ENCODE measurements at regions not wholly inside any gene's neighbourhood (a gene's known extent, or its start where the extent isn't known, plus 50 kb on each side); places are given as distances from the start of the nearest gene placed in this dataset.
A peak's percentile ranks its signal among the peaks of the same experiment; 100 is the strongest.

- DNase-seq, result no peak
Measured at GRCh38 chr15:58273104-58273503, 134.9 kb downstream of the AQP9 start.

GRCh38 chr15:58274885-58275284, 136.7 kb downstream of the AQP9 start:
- DNase-seq, result peak; percentile 23

GRCh38 chr15:58275785-58276184, 137.6 kb downstream of the AQP9 start:
- no peak for DNase-seq

GRCh38 chr15:58276924-58277323, 138.7 kb downstream of the AQP9 start:
- DNase-seq, result no peak

GRCh38 chr15:58277333-58277732, 139.2 kb downstream of the AQP9 start:
- DNase-seq, result no peak

- DNase-seq, result no peak
Measured at GRCh38 chr15:58279106-58279505, 140.9 kb downstream of the AQP9 start.

- DNase-seq, result no peak
Measured at GRCh38 chr15:58279654-58280053, 141.5 kb downstream of the AQP9 start.

GRCh38 chr15:58282060-58282708, 144.0 kb downstream of the AQP9 start:
- DNase-seq, result no peak

- DNase-seq, result no peak
Measured at GRCh38 chr15:58283302-58283701, 145.1 kb downstream of the AQP9 start.

GRCh38 chr15:58284293-58284692, 146.1 kb downstream of the AQP9 start:
- DNase-seq, result no peak

GRCh38 chr15:58285212-58285920, 146.4 kb upstream of the LIPC start:
- no peak for DNase-seq

- no peak for DNase-seq
Measured at GRCh38 chr15:58285921-58286278, 145.9 kb upstream of the LIPC start.

GRCh38 chr15:58286523-58286922, 145.3 kb upstream of the LIPC start:
- no peak for DNase-seq

- DNase-seq, result no peak
Measured at GRCh38 chr15:58287891-58288290, 143.9 kb upstream of the LIPC start.

- no peak for DNase-seq
Measured at GRCh38 chr15:58288592-58288991, 143.2 kb upstream of the LIPC start.

GRCh38 chr15:58291848-58292247, 139.9 kb upstream of the LIPC start:
- no peak for DNase-seq

GRCh38 chr15:58292751-58293175, 139.0 kb upstream of the LIPC start:
- no peak for DNase-seq

GRCh38 chr15:58293622-58294550, 137.9 kb upstream of the LIPC start:
- peak; percentile 30 for DNase-seq

- DNase-seq, result no peak
Measured at GRCh38 chr15:58294681-58295254, 137.0 kb upstream of the LIPC start.

GRCh38 chr15:58295637-58296215, 136.1 kb upstream of the LIPC start:
- DNase-seq, result no peak

- no peak for DNase-seq
Measured at GRCh38 chr15:58296276-58296675, 135.5 kb upstream of the LIPC start.

GRCh38 chr15:58297639-58298038, 134.2 kb upstream of the LIPC start:
- DNase-seq, result no peak

All from NCI-H2029 (cell line).